RKO (cell line): ENCODE measurements at regions not wholly inside any gene's neighbourhood (a gene's known extent, or its start where the extent isn't known, plus 50 kb on each side); places are given as distances from the start of the nearest gene placed in this dataset.
"Not testable (repeated sequence)": the region's sequence is repeated elsewhere in the genome, so short reads cannot be mapped to it uniquely, and the experiment has no call there.

Source experiments
- DNase-seq: peaks from one replicate; pipeline ENCODE4 v3.0.0-alpha.2; 2016; ENCODE audit warnings: low spot score

GRCh38 chr14:106201376-106201775 lies 675.0 kb downstream of the TMEM121 start:
- no peak for DNase-seq

GRCh38 chr14:106203438-106203837 lies 677.1 kb downstream of the TMEM121 start:
- DNase-seq, result no peak

- DNase-seq, result no peak
These were observed 677.7 kb downstream of the TMEM121 start for GRCh38 chr14:106204063-106204462.

GRCh38 chr14:106207316-106207715 lies 680.9 kb downstream of the TMEM121 start:
- no peak for DNase-seq

GRCh38 chr14:106208794-106209193 lies 682.4 kb downstream of the TMEM121 start:
- DNase-seq, result no peak

- no peak for DNase-seq
These were observed 683.4 kb downstream of the TMEM121 start for GRCh38 chr14:106209755-106210154.

GRCh38 chr14:106210650-106211049 lies 684.3 kb downstream of the TMEM121 start:
- DNase-seq, result no peak

- DNase-seq, result no peak
These were observed 685.0 kb downstream of the TMEM121 start for GRCh38 chr14:106211334-106211900.

- DNase-seq, result no peak
These were observed 688.8 kb downstream of the TMEM121 start for GRCh38 chr14:106215229-106215628.

- DNase-seq, result no peak
These were observed 690.3 kb downstream of the TMEM121 start for GRCh38 chr14:106216679-106217078.

GRCh38 chr14:106218174-106218573 lies 691.8 kb downstream of the TMEM121 start:
- DNase-seq, result no peak

GRCh38 chr14:106222311-106222710 lies 695.9 kb downstream of the TMEM121 start:
- no peak for DNase-seq

GRCh38 chr14:106222731-106223130 lies 696.3 kb downstream of the TMEM121 start:
- no peak for DNase-seq

GRCh38 chr14:106227793-106228192 lies 701.4 kb downstream of the TMEM121 start:
- DNase-seq, result no peak

- no peak for DNase-seq
These were observed 702.3 kb downstream of the TMEM121 start for GRCh38 chr14:106228541-106229158.

- DNase-seq, result no peak
These were observed 703.7 kb downstream of the TMEM121 start for GRCh38 chr14:106230071-106230470.

GRCh38 chr14:106233191-106233590 lies 706.8 kb downstream of the TMEM121 start:
- not testable (repeated sequence) for DNase-seq

- DNase-seq, result not testable (repeated sequence)
These were observed 708.3 kb downstream of the TMEM121 start for GRCh38 chr14:106234525-106235254.

GRCh38 chr14:106235356-106236159 lies 709.2 kb downstream of the TMEM121 start:
- DNase-seq, result no peak

GRCh38 chr14:106248321-106249192 lies 722.2 kb downstream of the TMEM121 start:
- DNase-seq, result no peak

GRCh38 chr14:106253995-106254394 lies 727.6 kb downstream of the TMEM121 start:
- not testable (repeated sequence) for DNase-seq
